ENCODE measurements at regions not wholly inside any gene's neighbourhood (a gene's known extent, or its start where the extent isn't known, plus 50 kb on each side); places are given as distances from the start of the nearest gene placed in this dataset.

- TF ChIP-seq ZNF473 (tag by site-specific recombination; IDR thresholded peaks at IDR 0.05) (no peak), REST (tag by site-specific recombination; IDR thresholded peaks at IDR 0.05) (no peak), ZNF626 (tag by site-specific recombination; IDR thresholded peaks at IDR 0.05) (no peak), ZBTB1 (tag by site-specific recombination; IDR thresholded peaks at IDR 0.05) (no peak), ZBTB10 (tag by site-specific recombination; IDR thresholded peaks at IDR 0.05) (no peak), ZFP69B (tag by site-specific recombination; IDR thresholded peaks at IDR 0.05) (peak; percentile 55; the same call in 1 of the 2 replicates), ZNF202 (tag by site-specific recombination; IDR thresholded peaks at IDR 0.05; ENCODE audit: borderline replicate concordance) (no peak), ZNF266 (tag by site-specific recombination; IDR thresholded peaks at IDR 0.05; ENCODE audit: low read depth) (no peak), ZFHX2 (tag by site-specific recombination; conservative IDR thresholded peaks at IDR 0.05) (no peak), ZNF529 (tag by site-specific recombination; IDR thresholded peaks at IDR 0.05; ENCODE audit: insufficient replicate concordance) (no peak), ZNF48 (tag by site-specific recombination; IDR thresholded peaks at IDR 0.05) (no peak), SP7 (tag by site-specific recombination; IDR thresholded peaks at IDR 0.05) (peak; percentile 90), ZNF76 (tag by site-specific recombination; IDR thresholded peaks at IDR 0.05; ENCODE audit: borderline replicate concordance, low read depth) (no peak), ZNF701 (tag by site-specific recombination; IDR thresholded peaks at IDR 0.05) (no peak), ZNF26 (tag by site-specific recombination; IDR thresholded peaks at IDR 0.05) (no peak), GLI2 (tag by site-specific recombination; IDR thresholded peaks at IDR 0.05; ENCODE audit: borderline replicate concordance, low read depth) (no peak), YY1 (tag by site-specific recombination; IDR thresholded peaks at IDR 0.05) (no peak), HOXD13 (CRISPR knock-in tag; IDR thresholded peaks at IDR 0.05; ENCODE audit: borderline replicate concordance) (no peak), GLIS1 (tag by site-specific recombination; IDR thresholded peaks at IDR 0.05) (peak; percentile 29)
- TF ChIP-seq, protein P1, sequence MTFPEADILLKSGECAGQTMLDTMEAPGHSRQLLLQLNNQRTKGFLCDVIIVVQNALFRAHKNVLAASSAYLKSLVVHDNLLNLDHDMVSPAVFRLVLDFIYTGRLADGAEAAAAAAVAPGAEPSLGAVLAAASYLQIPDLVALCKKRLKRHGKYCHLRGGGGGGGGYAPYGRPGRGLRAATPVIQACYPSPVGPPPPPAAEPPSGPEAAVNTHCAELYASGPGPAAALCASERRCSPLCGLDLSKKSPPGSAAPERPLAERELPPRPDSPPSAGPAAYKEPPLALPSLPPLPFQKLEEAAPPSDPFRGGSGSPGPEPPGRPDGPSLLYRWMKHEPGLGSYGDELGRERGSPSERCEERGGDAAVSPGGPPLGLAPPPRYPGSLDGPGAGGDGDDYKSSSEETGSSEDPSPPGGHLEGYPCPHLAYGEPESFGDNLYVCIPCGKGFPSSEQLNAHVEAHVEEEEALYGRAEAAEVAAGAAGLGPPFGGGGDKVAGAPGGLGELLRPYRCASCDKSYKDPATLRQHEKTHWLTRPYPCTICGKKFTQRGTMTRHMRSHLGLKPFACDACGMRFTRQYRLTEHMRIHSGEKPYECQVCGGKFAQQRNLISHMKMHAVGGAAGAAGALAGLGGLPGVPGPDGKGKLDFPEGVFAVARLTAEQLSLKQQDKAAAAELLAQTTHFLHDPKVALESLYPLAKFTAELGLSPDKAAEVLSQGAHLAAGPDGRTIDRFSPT (tag by site-specific recombination; IDR thresholded peaks at IDR 0.05) = 0 out of 2 replicates have a peak, but pooled peaks have one; percentile 8
- TF ChIP-seq, protein P2, sequence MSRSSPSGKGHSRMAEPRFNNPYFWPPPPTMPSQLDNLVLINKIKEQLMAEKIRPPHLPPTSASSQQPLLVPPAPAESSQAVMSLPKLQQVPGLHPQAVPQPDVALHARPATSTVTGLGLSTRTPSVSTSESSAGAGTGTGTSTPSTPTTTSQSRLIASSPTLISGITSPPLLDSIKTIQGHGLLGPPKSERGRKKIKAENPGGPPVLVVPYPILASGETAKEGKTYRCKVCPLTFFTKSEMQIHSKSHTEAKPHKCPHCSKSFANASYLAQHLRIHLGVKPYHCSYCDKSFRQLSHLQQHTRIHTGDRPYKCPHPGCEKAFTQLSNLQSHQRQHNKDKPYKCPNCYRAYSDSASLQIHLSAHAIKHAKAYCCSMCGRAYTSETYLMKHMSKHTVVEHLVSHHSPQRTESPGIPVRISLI (tag by site-specific recombination; IDR thresholded peaks at IDR 0.05) = no peak
- TF ChIP-seq, protein P3, sequence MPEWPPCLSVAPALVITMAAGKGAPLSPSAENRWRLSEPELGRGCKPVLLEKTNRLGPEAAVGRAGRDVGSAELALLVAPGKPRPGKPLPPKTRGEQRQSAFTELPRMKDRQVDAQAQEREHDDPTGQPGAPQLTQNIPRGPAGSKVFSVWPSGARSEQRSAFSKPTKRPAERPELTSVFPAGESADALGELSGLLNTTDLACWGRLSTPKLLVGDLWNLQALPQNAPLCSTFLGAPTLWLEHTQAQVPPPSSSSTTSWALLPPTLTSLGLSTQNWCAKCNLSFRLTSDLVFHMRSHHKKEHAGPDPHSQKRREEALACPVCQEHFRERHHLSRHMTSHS (tag by site-specific recombination; IDR thresholded peaks at IDR 0.05) = no peak
- TF ChIP-seq, protein P4, sequence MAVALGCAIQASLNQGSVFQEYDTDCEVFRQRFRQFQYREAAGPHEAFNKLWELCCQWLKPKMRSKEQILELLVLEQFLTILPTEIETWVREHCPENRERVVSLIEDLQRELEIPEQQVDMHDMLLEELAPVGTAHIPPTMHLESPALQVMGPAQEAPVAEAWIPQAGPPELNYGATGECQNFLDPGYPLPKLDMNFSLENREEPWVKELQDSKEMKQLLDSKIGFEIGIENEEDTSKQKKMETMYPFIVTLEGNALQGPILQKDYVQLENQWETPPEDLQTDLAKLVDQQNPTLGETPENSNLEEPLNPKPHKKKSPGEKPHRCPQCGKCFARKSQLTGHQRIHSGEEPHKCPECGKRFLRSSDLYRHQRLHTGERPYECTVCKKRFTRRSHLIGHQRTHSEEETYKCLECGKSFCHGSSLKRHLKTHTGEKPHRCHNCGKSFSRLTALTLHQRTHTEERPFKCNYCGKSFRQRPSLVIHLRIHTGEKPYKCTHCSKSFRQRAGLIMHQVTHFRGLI (tag by site-specific recombination; IDR thresholded peaks at IDR 0.05) = no peak
- TF ChIP-seq, protein P5, sequence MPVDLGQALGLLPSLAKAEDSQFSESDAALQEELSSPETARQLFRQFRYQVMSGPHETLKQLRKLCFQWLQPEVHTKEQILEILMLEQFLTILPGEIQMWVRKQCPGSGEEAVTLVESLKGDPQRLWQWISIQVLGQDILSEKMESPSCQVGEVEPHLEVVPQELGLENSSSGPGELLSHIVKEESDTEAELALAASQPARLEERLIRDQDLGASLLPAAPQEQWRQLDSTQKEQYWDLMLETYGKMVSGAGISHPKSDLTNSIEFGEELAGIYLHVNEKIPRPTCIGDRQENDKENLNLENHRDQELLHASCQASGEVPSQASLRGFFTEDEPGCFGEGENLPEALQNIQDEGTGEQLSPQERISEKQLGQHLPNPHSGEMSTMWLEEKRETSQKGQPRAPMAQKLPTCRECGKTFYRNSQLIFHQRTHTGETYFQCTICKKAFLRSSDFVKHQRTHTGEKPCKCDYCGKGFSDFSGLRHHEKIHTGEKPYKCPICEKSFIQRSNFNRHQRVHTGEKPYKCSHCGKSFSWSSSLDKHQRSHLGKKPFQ (tag by site-specific recombination; IDR thresholded peaks at IDR 0.05) = no peak
These were observed 131.8 kb upstream of the MAP1LC3B2 start (continued) for GRCh38 chr12:116427200-116427930.
